OCI-LY3 (cell line): ENCODE measurements at regions not wholly inside any gene's neighbourhood (a gene's known extent, or its start where the extent isn't known, plus 50 kb on each side); places are given as distances from the start of the nearest gene placed in this dataset.
A peak's percentile ranks its signal among the peaks of the same experiment; 100 is the strongest.

Experiments
- H2AFZ ChIP-seq: fragments of 200-600, 300-600 bp; shearing (Covaris generic); 2 replicates; pipeline ENCODE4 v1.6.0; 2014; ENCODE audit warnings: antibody characterized with exemption, low read depth, low read length
- H3K27ac ChIP-seq: fragments of 200-600, 300-600 bp; sonication (generic); 2 replicates; pipeline ENCODE4 v1.5.1; 2014; ENCODE audit warnings: mild to moderate bottlenecking, low read length, moderate library complexity, mixed read lengths
- H3K27me3 ChIP-seq: fragments of 200-600, 300-600 bp; sonication (generic); 2 replicates; pipeline ENCODE4 v1.6.1; 2014; ENCODE audit warnings: low read depth, low read length, mixed read lengths
- H3K36me3 ChIP-seq: fragments of 200-600, 300-600 bp; sonication (generic); replicated peaks from 2 replicates; pipeline ENCODE3; 2014; ENCODE audit warnings: low read depth, low read length, mixed read lengths
- H3K4me1 ChIP-seq: fragments of 300-600, 200-600 bp; sonication (generic); 2 replicates; pipeline ENCODE4 v1.6.1; 2014; ENCODE audit warnings: low read length, mixed read lengths
- H3K4me2 ChIP-seq: fragments of 200-600, 300-600 bp; sonication (generic); 2 replicates; pipeline ENCODE4 v1.6.1; 2014; ENCODE audit warnings: low read length, mixed read lengths
- H3K4me3 ChIP-seq: fragments of 300-600, 200-600 bp; sonication (generic); 2 replicates; pipeline ENCODE4 v1.5.1; 2014; ENCODE audit warnings: antibody characterized with exemption, mild to moderate bottlenecking, low read length, moderate library complexity
- H3K79me2 ChIP-seq: fragments of 300-600, 200-600 bp; shearing (Covaris generic); 2 replicates; pipeline ENCODE4 v1.6.1; 2014; ENCODE audit warnings: mild to moderate bottlenecking, low read length, mixed read lengths
- H3K9ac ChIP-seq: fragments of 300-600, 200-600 bp; shearing (Covaris generic); 2 replicates; pipeline ENCODE4 v1.6.0; 2014; ENCODE audit warnings: mild to moderate bottlenecking, low read length, moderate library complexity
- H3K9me3 ChIP-seq: fragments of 200-600, 300-600 bp; shearing (Covaris generic); 2 replicates; pipeline ENCODE4 v1.6.1; 2014; ENCODE audit warnings: low read length, mixed read lengths; ENCODE audit not compliant: insufficient read depth
- H4K20me1 ChIP-seq: fragments of 200-600, 300-600 bp; sonication (generic); 2 replicates; pipeline ENCODE4 v1.6.1; 2016; ENCODE audit warnings: low read length, mixed read lengths; ENCODE audit not compliant: insufficient read depth
- EZH2phosphoT487 ChIP-seq: fragments of 200-600 bp; shearing (Covaris generic); IDR thresholded peaks from 2 replicates; pipeline ENCODE4 v1.6.1; 2018; ENCODE audit warnings: antibody characterized with exemption, mixed run types, low read depth
- TF ChIP-seq, protein P1 (sequence below): fragments of 200-600, 300-600 bp; sonication (generic); IDR thresholded peaks from 2 replicates; pipeline ENCODE4 v1.5.1; 2014; ENCODE audit warnings: antibody characterized with exemption, low read length, low read depth

DNA sequence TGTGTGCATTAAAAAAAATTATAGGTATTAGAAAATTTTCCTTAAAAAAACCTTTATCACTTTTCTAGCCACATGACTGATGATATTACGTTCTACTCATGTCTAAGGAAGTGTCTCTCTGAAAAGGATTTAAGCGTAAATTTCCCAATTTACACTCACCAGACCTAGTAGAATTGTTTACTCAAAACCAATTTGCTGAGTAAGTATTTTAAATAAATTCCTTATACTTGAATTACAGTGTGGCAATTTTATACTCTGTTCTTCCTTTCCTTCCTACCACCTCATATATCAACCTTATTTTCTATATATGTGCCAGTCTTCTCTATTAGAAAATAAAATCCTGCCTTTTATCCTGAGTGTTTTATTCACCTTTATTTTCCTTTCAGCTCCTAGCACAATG lies 1035.1 kb downstream of the TRHDE start:
- H3K79me2 ChIP-seq = no peaks in the 10 kb centered on the region
- no peak overlapping the region for H3K27ac ChIP-seq
- TF ChIP-seq, protein P1, sequence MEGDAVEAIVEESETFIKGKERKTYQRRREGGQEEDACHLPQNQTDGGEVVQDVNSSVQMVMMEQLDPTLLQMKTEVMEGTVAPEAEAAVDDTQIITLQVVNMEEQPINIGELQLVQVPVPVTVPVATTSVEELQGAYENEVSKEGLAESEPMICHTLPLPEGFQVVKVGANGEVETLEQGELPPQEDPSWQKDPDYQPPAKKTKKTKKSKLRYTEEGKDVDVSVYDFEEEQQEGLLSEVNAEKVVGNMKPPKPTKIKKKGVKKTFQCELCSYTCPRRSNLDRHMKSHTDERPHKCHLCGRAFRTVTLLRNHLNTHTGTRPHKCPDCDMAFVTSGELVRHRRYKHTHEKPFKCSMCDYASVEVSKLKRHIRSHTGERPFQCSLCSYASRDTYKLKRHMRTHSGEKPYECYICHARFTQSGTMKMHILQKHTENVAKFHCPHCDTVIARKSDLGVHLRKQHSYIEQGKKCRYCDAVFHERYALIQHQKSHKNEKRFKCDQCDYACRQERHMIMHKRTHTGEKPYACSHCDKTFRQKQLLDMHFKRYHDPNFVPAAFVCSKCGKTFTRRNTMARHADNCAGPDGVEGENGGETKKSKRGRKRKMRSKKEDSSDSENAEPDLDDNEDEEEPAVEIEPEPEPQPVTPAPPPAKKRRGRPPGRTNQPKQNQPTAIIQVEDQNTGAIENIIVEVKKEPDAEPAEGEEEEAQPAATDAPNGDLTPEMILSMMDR = no peak
- TF ChIP-seq EZH2phosphoT487 = no peak
- H2AFZ ChIP-seq = no peak overlapping the region
- H4K20me1 ChIP-seq = no peaks in the 10 kb centered on the region
- H3K4me2 ChIP-seq = no peak overlapping the region
- no peaks in the 10 kb centered on the region for H3K9me3 ChIP-seq
- H3K9ac ChIP-seq = no peak overlapping the region
- H3K4me3 ChIP-seq = no peak overlapping the region
- H3K4me1 ChIP-seq = peaks cover 11% of the 10 kb centered on the region
- H3K36me3 ChIP-seq = no peaks in the 10 kb centered on the region
- no peaks in the 10 kb centered on the region for H3K27me3 ChIP-seq

DNA sequence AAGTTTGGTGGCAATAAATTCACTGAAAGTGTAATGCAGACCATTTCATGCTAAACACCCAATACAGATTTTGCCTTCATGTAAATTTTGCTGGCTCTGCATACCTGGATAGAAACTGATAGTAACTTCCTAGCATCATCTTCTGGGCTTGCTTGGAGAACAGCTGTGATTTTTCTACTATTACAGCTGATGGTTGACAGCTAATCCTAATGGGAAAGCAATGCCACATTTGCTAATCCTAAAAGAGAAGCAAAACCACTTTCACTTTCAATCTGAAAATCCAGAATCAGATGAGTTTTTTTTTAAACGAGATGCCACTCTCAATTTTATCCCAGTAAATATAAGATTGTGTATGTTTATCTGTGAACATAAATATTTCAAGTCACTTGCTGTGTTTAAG lies 1035.9 kb downstream of the TRHDE start:
- Histone ChIP-seq H4K20me1 (no peaks in the 10 kb centered on the region), H3K27ac (no peak overlapping the region), H3K4me3 (no peak overlapping the region), H3K79me2 (no peaks in the 10 kb centered on the region), H3K9ac (no peak overlapping the region), H3K9me3 (no peaks in the 10 kb centered on the region), H3K4me2 (peak overlapping the region; percentile 31), H2AFZ (no peak overlapping the region), H3K4me1 (peaks cover 11% of the 10 kb centered on the region), H3K27me3 (no peaks in the 10 kb centered on the region), H3K36me3 (no peaks in the 10 kb centered on the region)
- no peak for TF ChIP-seq EZH2phosphoT487
- TF ChIP-seq, protein P1 = no peak

DNA sequence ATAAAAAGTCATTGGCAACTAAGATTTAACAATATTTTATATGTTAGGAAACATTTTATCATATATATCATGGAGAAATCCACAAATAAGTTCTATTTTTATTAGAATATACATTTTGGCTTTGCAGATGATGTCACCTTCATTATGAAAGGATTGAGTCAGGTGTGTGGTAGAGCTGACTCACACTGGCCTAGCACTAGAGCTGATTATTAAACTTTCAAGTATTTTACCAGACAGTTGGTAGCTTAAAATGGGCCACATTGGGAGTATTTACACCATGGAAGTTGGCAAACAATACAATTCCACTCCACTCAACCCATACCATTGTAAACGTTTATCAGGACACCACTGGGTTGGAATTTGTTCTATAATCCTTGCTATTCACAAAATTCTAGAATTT lies 1036.6 kb downstream of the TRHDE start:
- Histone ChIP-seq H3K4me3 (no peak overlapping the region), H3K79me2 (no peaks in the 10 kb centered on the region), H3K4me2 (no peak overlapping the region), H3K4me1 (peaks cover 11% of the 10 kb centered on the region), H2AFZ (no peak overlapping the region), H3K9ac (no peak overlapping the region), H3K27me3 (no peaks in the 10 kb centered on the region), H3K9me3 (no peaks in the 10 kb centered on the region), H3K36me3 (no peaks in the 10 kb centered on the region), H3K27ac (no peak overlapping the region), H4K20me1 (no peaks in the 10 kb centered on the region)
- no peak for TF ChIP-seq EZH2phosphoT487
- TF ChIP-seq, protein P1 = no peak

DNA sequence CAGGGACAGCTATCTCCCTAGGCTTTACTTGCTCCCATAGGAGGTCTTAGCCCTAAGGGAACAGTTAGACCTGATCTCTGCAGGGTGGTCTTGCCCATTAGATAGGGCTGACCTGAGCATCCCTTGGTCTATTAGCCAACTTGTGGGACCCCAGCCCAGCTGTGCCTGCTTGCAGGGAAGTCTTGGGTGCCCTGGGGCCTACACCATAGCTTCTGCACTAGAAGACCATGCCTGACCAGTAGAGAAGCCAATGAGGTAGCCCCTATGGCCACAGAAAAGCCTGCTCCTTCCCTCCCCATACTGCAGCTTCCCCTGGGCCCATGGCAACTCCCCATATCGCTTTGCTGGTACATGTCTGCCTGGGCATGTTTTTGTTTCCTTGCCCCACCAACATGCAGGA lies 1049.1 kb downstream of the TRHDE start:
- no peak overlapping the region for H3K9ac ChIP-seq
- no peak overlapping the region for H3K27ac ChIP-seq
- no peaks in the 10 kb centered on the region for H3K36me3 ChIP-seq
- H4K20me1 ChIP-seq = no peaks in the 10 kb centered on the region
- H3K9me3 ChIP-seq = no peaks in the 10 kb centered on the region
- no peaks in the 10 kb centered on the region for H3K27me3 ChIP-seq
- TF ChIP-seq, protein P1 = no peak
- no peak for TF ChIP-seq EZH2phosphoT487
- no peak overlapping the region for H3K4me2 ChIP-seq
- H2AFZ ChIP-seq = no peak overlapping the region
- no peak overlapping the region for H3K4me3 ChIP-seq
- no peaks in the 10 kb centered on the region for H3K79me2 ChIP-seq
- H3K4me1 ChIP-seq = no peaks in the 10 kb centered on the region
